Smooth muscle cell (in vitro differentiated cells): ENCODE measurements at regions not wholly inside any gene's neighbourhood (a gene's known extent, or its start where the extent isn't known, plus 50 kb on each side); places are given as distances from the start of the nearest gene placed in this dataset.
"Not testable (repeated sequence)": the region's sequence is repeated elsewhere in the genome, so short reads cannot be mapped to it uniquely, and the experiment has no call there.

ENCODE experiments used
- DNase-seq: peaks from one replicate; lab custom pipeline; 2025; ENCODE audit not compliant: unreplicated experiment; lab: John Stamatoyannopoulos, UW
- H2AFZ ChIP-seq: fragments of 200-600 bp; sonication (generic); 2 replicates; pipeline ENCODE4 v1.6.0; 2016; ENCODE audit warnings: antibody characterized with exemption, low read depth, mild to moderate bottlenecking
- H3F3A ChIP-seq: fragments of 200-600 bp; sonication (generic); 2 replicates; pipeline ENCODE4 v1.6.0; 2017; ENCODE audit warnings: antibody characterized with exemption, low read depth
- H3K27ac ChIP-seq: fragments of 200-600 bp; sonication (generic); 2 replicates; pipeline ENCODE4 v1.5.1; 2016; ENCODE audit warnings: low read depth, mild to moderate bottlenecking
- H3K27me3 ChIP-seq: fragments of 200-600 bp; sonication (generic); 2 replicates; pipeline ENCODE4 v1.6.1; 2016; ENCODE audit warnings: low read depth, mild to moderate bottlenecking
- H3K36me3 ChIP-seq: fragments of 200-600 bp; sonication (generic); 2 replicates; pipeline ENCODE4 v1.5.1; 2016; ENCODE audit warnings: low read depth
- H3K4me1 ChIP-seq: fragments of 200-600 bp; sonication (generic); 2 replicates; pipeline ENCODE4 v1.5.1; 2016; ENCODE audit warnings: low read depth
- H3K4me2 ChIP-seq: fragments of 200-600 bp; sonication (generic); 2 replicates; pipeline ENCODE4 v1.6.0; 2016; ENCODE audit warnings: mild to moderate bottlenecking
- H3K4me3 ChIP-seq: fragments of 200-600 bp; sonication (generic); 2 replicates; pipeline ENCODE4 v1.5.1; 2016; ENCODE audit warnings: mild to moderate bottlenecking
- H3K79me2 ChIP-seq: fragments of 200-600 bp; sonication (generic); 2 replicates; pipeline ENCODE4 v1.6.0; 2016; ENCODE audit warnings: low read depth, mild to moderate bottlenecking
- H3K9ac ChIP-seq: fragments of 200-600 bp; sonication (generic); 2 replicates; pipeline ENCODE4 v1.6.0; 2016; ENCODE audit warnings: low read depth
- H3K9me3 ChIP-seq: fragments of 200-600 bp; sonication (generic); replicated peaks from 2 replicates; pipeline ENCODE4 v1.5.1; 2016; ENCODE audit warnings: low read depth
- H4K20me1 ChIP-seq: fragments of 200-600 bp; sonication (generic); 2 replicates; pipeline ENCODE4 v1.6.0; 2016; ENCODE audit warnings: low read depth
- CTCF ChIP-seq: fragments of 200-600 bp; sonication (generic); IDR thresholded peaks from 2 replicates; pipeline ENCODE4 v1.5.1; 2017; ENCODE audit warnings: borderline replicate concordance, mild to moderate bottlenecking, antibody characterized with exemption; ENCODE audit not compliant: insufficient read depth, poor library complexity, severe bottlenecking
- WGBS: methylation state at CpG from one replicate; pipeline ENCODE4 v1.1.7; 2016; ENCODE audit warnings: low lambda C conversion rate; 5-methylcytosine and 5-hydroxymethylcytosine counted together

GRCh38 chr16:52117171-52117570, 429.8 kb downstream of the TOX3 start:
- H2AFZ ChIP-seq: no peak overlapping the region
- WGBS: 58% methylated on average over 2 of the region's 2 CpGs
- H3K36me3 ChIP-seq: no peaks in the 10 kb centered on the region

GRCh38 chr16:52114379-52114778, 432.6 kb downstream of the TOX3 start:
- 66% methylated on average over 4 of the region's 4 CpGs for WGBS
- DNase-seq: no peak

More at GRCh38 chr16:52117171-52117570, 429.8 kb downstream of the TOX3 start:
- H4K20me1 ChIP-seq: no peaks in the 10 kb centered on the region
- H3K9me3 ChIP-seq: no peaks in the 10 kb centered on the region
- H3K27me3 ChIP-seq: no peaks in the 10 kb centered on the region
- no peaks in the 10 kb centered on the region for H3F3A ChIP-seq
- DNase-seq: no peak
- H3K9ac ChIP-seq: no peak overlapping the region
- no peak overlapping the region for H3K4me2 ChIP-seq
- TF ChIP-seq CTCF: no peak
- no peaks in the 10 kb centered on the region for H3K79me2 ChIP-seq
- peaks cover 8% of the 10 kb centered on the region for H3K4me1 ChIP-seq
- no peak overlapping the region for H3K4me3 ChIP-seq
- no peak overlapping the region for H3K27ac ChIP-seq

GRCh38 chr16:52113533-52114183, 433.3 kb downstream of the TOX3 start:
- Histone ChIP-seq H3K9ac (no peak overlapping the region), H3K4me1 (peaks cover 8% of the 10 kb centered on the region), H3K79me2 (no peaks in the 10 kb centered on the region), H3K36me3 (no peaks in the 10 kb centered on the region), H3K4me2 (no peak overlapping the region), H3K4me3 (no peak overlapping the region), H3F3A (no peaks in the 10 kb centered on the region), H3K27me3 (no peaks in the 10 kb centered on the region), H2AFZ (no peak overlapping the region), H3K27ac (no peak overlapping the region), H4K20me1 (no peaks in the 10 kb centered on the region), H3K9me3 (no peaks in the 10 kb centered on the region)
- no peak for DNase-seq
- no peak for TF ChIP-seq CTCF
- 89% methylated on average over 2 of the region's 2 CpGs for WGBS

More at GRCh38 chr16:52114379-52114778, 432.6 kb downstream of the TOX3 start:
- H3K4me3 ChIP-seq: no peak overlapping the region
- TF ChIP-seq CTCF: no peak
- H2AFZ ChIP-seq: no peak overlapping the region
- H3K36me3 ChIP-seq: no peaks in the 10 kb centered on the region
- H3K9ac ChIP-seq: no peak overlapping the region
- H3K27me3 ChIP-seq: no peaks in the 10 kb centered on the region
- no peak overlapping the region for H3K4me2 ChIP-seq
- H3K79me2 ChIP-seq: no peaks in the 10 kb centered on the region
- no peaks in the 10 kb centered on the region for H3K9me3 ChIP-seq
- no peaks in the 10 kb centered on the region for H3F3A ChIP-seq
- peaks cover 8% of the 10 kb centered on the region for H3K4me1 ChIP-seq
- no peaks in the 10 kb centered on the region for H4K20me1 ChIP-seq
- no peak overlapping the region for H3K27ac ChIP-seq

GRCh38 chr16:52104993-52105392, 441.9 kb downstream of the TOX3 start:
- H3K36me3 ChIP-seq, H3K27me3 ChIP-seq, H3F3A ChIP-seq, H3K79me2 ChIP-seq, H2AFZ ChIP-seq, H3K4me3 ChIP-seq, H3K27ac ChIP-seq, H4K20me1 ChIP-seq, H3K9ac ChIP-seq, DNase-seq, H3K9me3 ChIP-seq, H3K4me1 ChIP-seq, H3K4me2 ChIP-seq: not testable (repeated sequence)
- 96% methylated on average over 4 of the region's 4 CpGs for WGBS
